ENCODE measurements at regions not wholly inside any gene's neighbourhood (a gene's known extent, or its start where the extent isn't known, plus 50 kb on each side); places are given as distances from the start of the nearest gene placed in this dataset.

DNA sequence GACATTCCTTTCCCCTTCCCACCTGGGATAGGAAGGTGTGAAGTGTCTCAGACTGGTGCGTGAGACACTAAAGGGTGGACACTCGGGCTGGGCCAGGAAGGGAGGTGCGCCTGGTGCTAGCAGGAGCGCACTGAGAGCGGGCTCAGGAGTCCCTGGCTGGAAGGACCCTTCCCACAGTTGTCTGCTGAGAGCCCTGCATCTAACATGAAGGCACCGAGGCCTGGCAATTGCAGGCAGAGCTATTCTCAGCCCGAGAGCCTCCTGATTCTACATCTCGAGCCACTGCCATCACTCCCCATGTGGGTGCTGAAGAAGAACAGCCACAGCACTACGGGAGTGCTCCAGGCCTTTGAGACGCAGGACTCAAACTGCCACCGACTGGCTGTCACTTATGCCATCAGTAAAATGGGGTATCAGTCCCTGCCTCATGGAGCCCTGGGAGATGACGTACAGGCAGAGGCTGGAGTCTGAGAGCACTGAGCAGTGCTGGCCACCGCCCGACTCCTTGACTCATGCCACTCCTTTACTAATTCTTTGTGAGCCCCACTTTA lies 159.4 kb downstream of the KLF13 start:
- POLR2A ChIA-PET (ENCODE audit: unreplicated experiment): no interaction called here
- ATAC-seq: no peak

DNA sequence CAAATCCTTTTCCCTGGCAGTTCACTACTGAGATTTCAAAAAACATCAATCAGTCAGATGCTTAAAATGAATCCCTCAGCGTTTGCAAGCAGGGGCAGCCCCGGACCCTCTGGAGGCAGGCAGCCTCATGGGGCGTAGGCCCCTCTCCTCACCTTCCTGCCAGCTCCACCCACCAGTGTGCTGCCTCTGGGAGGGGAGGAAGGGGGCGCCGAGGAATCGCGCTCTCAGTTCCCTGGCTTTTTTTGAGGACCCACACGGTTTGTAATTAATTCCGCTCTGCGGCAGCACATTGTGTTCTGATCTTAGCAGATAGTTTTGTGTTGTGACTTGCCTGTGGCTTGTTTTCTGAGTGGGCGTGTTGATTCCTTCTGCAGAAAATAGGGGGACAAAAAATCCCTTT lies 159.9 kb downstream of the KLF13 start:
- H3K4me2 ChIP-seq (ENCODE audit: low read length): no peak overlapping the region
- TF ChIP-seq, protein P1, sequence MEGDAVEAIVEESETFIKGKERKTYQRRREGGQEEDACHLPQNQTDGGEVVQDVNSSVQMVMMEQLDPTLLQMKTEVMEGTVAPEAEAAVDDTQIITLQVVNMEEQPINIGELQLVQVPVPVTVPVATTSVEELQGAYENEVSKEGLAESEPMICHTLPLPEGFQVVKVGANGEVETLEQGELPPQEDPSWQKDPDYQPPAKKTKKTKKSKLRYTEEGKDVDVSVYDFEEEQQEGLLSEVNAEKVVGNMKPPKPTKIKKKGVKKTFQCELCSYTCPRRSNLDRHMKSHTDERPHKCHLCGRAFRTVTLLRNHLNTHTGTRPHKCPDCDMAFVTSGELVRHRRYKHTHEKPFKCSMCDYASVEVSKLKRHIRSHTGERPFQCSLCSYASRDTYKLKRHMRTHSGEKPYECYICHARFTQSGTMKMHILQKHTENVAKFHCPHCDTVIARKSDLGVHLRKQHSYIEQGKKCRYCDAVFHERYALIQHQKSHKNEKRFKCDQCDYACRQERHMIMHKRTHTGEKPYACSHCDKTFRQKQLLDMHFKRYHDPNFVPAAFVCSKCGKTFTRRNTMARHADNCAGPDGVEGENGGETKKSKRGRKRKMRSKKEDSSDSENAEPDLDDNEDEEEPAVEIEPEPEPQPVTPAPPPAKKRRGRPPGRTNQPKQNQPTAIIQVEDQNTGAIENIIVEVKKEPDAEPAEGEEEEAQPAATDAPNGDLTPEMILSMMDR (conservative IDR thresholded peaks at IDR 0.05; ENCODE audit: low read depth, low read length): no peak
- no peaks in the 10 kb centered on the region for H3K27me3 ChIP-seq (ENCODE audit: low read length)
- ChIA-PET POLR2A (ENCODE audit: unreplicated experiment) (no interaction called here), CTCF (no interaction called here)
- H3K36me3 ChIP-seq (ENCODE audit: low read depth, low read length): no peaks in the 10 kb centered on the region
- no peak overlapping the region for H3K9ac ChIP-seq (ENCODE audit: low read length)
- no peak overlapping the region for H2AFZ ChIP-seq (ENCODE audit: low read length)
- no peak for ATAC-seq
- DNase-seq: no peak
- H3K4me1 ChIP-seq (ENCODE audit: insufficient read depth, low read length): peaks cover 24% of the 10 kb centered on the region
- no peaks in the 10 kb centered on the region for H3K9me2 ChIP-seq (replicated peaks; ENCODE audit: low read length)
- no peaks in the 10 kb centered on the region for H4K20me1 ChIP-seq (ENCODE audit: low read length)
- no peaks in the 10 kb centered on the region for H3F3A ChIP-seq (ENCODE audit: low read length, unreplicated experiment)
- intact Hi-C loops (cut with micrococcal nuclease): loop anchor here (5.0 kb wide), 2 partner anchors 494 to 594 kb away; partner anchors contain the start of gene MTMR10
- H3K4me3 ChIP-seq (ENCODE audit: low read length): no peak overlapping the region
- H3K9me3 ChIP-seq (ENCODE audit: low read length): 0 out of 2 replicates have a peak, but pooled peaks cover 1% of the 10 kb centered on the region
- no peaks in the 10 kb centered on the region for H3K79me2 ChIP-seq (ENCODE audit: low read length)
- H3K27ac ChIP-seq (ENCODE audit: low read length): no peak overlapping the region
- BruUV-seq (replicated peaks): no TSS peak

More for the DNA sequence above, 159.4 kb downstream of the KLF13 start:
- Histone ChIP-seq H3K27ac (ENCODE audit: low read length) (no peak overlapping the region), H3F3A (ENCODE audit: low read length, unreplicated experiment) (no peaks in the 10 kb centered on the region), H3K9me3 (ENCODE audit: low read length) (no peaks in the 10 kb centered on the region), H3K9me2 (replicated peaks; ENCODE audit: low read length) (no peaks in the 10 kb centered on the region), H3K27me3 (ENCODE audit: low read length) (no peaks in the 10 kb centered on the region), H3K79me2 (ENCODE audit: low read length) (no peaks in the 10 kb centered on the region), H3K4me1 (ENCODE audit: insufficient read depth, low read length) (peaks cover 24% of the 10 kb centered on the region), H2AFZ (ENCODE audit: low read length) (no peak overlapping the region), H3K4me2 (ENCODE audit: low read length) (no peak overlapping the region), H4K20me1 (ENCODE audit: low read length) (no peaks in the 10 kb centered on the region), H3K4me3 (ENCODE audit: low read length) (no peak overlapping the region), H3K36me3 (ENCODE audit: low read depth, low read length) (no peaks in the 10 kb centered on the region), H3K9ac (ENCODE audit: low read length) (no peak overlapping the region)
- CTCF ChIA-PET: no interaction called here
- intact Hi-C loops (cut with micrococcal nuclease): loop anchor here (5.0 kb wide), 2 partner anchors 494 to 594 kb away; partner anchors contain the start of gene MTMR10
- no TSS peak for BruUV-seq (replicated peaks)
- TF ChIP-seq, protein P1 (conservative IDR thresholded peaks at IDR 0.05; ENCODE audit: low read depth, low read length): no peak
- no peak for TF ChIP-seq EZH2phosphoT487 (IDR thresholded peaks at IDR 0.05; ENCODE audit: borderline replicate concordance, low read length)
- TF ChIP-seq EZH2 (IDR thresholded peaks at IDR 0.05; ENCODE audit: low read length, unreplicated experiment): no peak
- DNase-seq: no peak

DNA sequence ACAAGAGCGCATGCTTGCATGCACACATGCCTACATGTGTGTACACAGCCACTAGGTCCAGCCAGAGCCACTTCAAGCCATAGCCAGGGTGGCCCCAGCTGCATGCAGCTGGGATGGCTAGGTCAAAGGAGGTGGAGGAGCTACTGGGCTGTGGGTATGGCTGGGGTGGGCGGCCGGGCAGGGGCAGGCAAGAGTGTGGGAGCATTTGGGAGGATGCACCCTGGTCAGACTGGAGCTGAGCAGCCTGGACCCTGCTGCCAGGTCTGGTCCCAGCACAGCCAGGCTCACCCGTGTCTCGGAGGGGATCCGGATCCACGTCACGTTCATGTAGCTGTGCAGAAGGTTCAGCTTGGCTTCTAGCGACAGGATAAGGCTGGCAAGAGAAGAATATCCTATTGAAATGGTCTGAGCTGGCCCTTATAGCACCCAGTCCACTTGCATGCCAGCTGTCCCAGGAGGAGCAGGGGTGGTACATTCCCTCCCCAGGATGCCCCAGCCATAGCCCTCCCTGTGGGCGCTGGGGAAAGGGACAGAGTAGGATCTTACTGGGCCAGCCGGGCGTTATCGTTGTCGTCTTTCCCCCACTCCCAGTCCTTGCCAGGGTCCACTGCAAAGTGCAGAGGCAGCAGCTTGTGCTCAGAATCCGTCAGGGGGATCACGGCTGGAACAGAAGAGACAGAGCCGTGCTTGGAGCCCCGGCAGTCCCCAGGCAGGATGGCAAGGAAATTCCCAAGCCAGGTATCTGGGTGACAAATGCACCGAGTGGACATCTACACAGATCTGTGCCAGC lies 160.5 kb downstream of the KLF13 start:
- no peaks in the 10 kb centered on the region for H3K27me3 ChIP-seq (ENCODE audit: low read length)
- ATAC-seq (no peak), DNase-seq (no peak)
- TF ChIP-seq EZH2phosphoT487 (IDR thresholded peaks at IDR 0.05; ENCODE audit: borderline replicate concordance, low read length) (no peak), EZH2 (IDR thresholded peaks at IDR 0.05; ENCODE audit: low read length, unreplicated experiment) (no peak)
- TF ChIP-seq, protein P1 (conservative IDR thresholded peaks at IDR 0.05; ENCODE audit: low read depth, low read length): no peak
- no peaks in the 10 kb centered on the region for H3K9me2 ChIP-seq (replicated peaks; ENCODE audit: low read length)
- 0 out of 2 replicates have a peak, but pooled peaks cover 7% of the 10 kb centered on the region for H3K9me3 ChIP-seq (ENCODE audit: low read length)
- ChIA-PET CTCF (no interaction called here), POLR2A (ENCODE audit: unreplicated experiment) (no interaction called here)
- no peaks in the 10 kb centered on the region for H3K79me2 ChIP-seq (ENCODE audit: low read length)
- H3K9ac ChIP-seq (ENCODE audit: low read length): no peak overlapping the region
- no peaks in the 10 kb centered on the region for H3F3A ChIP-seq (ENCODE audit: low read length, unreplicated experiment)
- H3K27ac ChIP-seq (ENCODE audit: low read length): no peak overlapping the region
- H4K20me1 ChIP-seq (ENCODE audit: low read length): no peaks in the 10 kb centered on the region
- no peak overlapping the region for H3K4me2 ChIP-seq (ENCODE audit: low read length)
- H3K4me1 ChIP-seq (ENCODE audit: insufficient read depth, low read length): peaks cover 24% of the 10 kb centered on the region
- no TSS peak for BruUV-seq (replicated peaks)
- H3K4me3 ChIP-seq (ENCODE audit: low read length): no peak overlapping the region
- intact Hi-C loops (cut with micrococcal nuclease): loop anchor here (5.0 kb wide), 2 partner anchors 495 to 595 kb away; partner anchors contain the start of gene MTMR10
- no peaks in the 10 kb centered on the region for H3K36me3 ChIP-seq (ENCODE audit: low read depth, low read length)
- H2AFZ ChIP-seq (ENCODE audit: low read length): no peak overlapping the region

Data from PC-3 (cell line).